ENCODE measurements at regions not wholly inside any gene's neighbourhood (a gene's known extent, or its start where the extent isn't known, plus 50 kb on each side); places are given as distances from the start of the nearest gene placed in this dataset.
"Not testable (repeated sequence)": the region's sequence is repeated elsewhere in the genome, so short reads cannot be mapped to it uniquely, and the experiment has no call there.

DNA sequence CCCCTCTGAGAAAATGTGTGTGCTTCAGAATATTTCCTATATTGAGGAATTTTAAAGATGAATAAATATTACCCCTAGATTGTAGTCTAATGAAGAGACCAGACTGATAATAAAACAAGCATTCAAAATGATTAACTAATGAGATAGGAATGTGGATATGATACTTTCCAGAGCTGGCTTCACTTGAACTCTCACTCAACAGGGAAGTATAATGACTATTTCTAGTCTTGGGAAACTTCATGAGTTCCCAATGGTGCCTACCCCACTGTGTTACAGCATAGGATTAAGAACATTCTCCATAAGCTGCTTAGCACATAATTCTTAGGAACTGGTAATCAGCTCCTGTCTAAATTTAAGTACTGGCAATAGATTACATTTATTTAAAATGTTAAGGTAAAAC, 261.5 kb upstream of the ZNF385D start:
- Mint-ChIP-seq H3K36me3 (ENCODE audit: unreplicated experiment) (no peaks in the 10 kb centered on the region), H3K4me1 (ENCODE audit: unreplicated experiment) (no peaks in the 10 kb centered on the region), H3K27ac (ENCODE audit: unreplicated experiment) (no peak overlapping the region), H3K9me3 (ENCODE audit: unreplicated experiment) (no peaks in the 10 kb centered on the region), H3K27me3 (ENCODE audit: unreplicated experiment) (peaks cover 18% of the 10 kb centered on the region), H3K4me3 (ENCODE audit: unreplicated experiment) (no peak overlapping the region)
- no peak for DNase-seq (ENCODE audit: extremely low spot score, unreplicated experiment)
- TF ChIP-seq, protein P1, sequence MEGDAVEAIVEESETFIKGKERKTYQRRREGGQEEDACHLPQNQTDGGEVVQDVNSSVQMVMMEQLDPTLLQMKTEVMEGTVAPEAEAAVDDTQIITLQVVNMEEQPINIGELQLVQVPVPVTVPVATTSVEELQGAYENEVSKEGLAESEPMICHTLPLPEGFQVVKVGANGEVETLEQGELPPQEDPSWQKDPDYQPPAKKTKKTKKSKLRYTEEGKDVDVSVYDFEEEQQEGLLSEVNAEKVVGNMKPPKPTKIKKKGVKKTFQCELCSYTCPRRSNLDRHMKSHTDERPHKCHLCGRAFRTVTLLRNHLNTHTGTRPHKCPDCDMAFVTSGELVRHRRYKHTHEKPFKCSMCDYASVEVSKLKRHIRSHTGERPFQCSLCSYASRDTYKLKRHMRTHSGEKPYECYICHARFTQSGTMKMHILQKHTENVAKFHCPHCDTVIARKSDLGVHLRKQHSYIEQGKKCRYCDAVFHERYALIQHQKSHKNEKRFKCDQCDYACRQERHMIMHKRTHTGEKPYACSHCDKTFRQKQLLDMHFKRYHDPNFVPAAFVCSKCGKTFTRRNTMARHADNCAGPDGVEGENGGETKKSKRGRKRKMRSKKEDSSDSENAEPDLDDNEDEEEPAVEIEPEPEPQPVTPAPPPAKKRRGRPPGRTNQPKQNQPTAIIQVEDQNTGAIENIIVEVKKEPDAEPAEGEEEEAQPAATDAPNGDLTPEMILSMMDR (IDR thresholded peaks at IDR 0.05) = no peak

DNA sequence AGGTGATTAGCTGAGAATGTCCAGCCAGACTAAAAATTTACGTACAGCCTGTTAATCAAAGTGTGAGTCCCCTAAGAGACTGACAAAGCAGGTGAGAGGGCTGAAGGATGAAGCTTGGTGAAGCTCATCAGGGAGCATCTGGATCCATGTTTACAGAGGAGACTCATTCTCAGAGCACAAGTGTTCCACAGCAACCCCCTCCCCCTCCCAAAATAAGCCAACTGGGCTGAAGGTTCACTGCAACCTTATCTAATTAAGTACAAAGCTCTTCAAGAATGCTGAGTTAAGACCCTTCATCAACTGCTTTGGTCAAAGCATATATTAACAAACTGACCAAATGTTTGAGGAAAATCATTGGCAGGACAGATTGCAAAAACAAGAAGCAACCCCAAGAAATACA, 262.6 kb upstream of the ZNF385D start:
- DNase-seq (ENCODE audit: extremely low spot score, unreplicated experiment) = no peak
- Mint-ChIP-seq H3K27ac (ENCODE audit: unreplicated experiment) (no peak overlapping the region), H3K9me3 (ENCODE audit: unreplicated experiment) (no peaks in the 10 kb centered on the region), H3K36me3 (ENCODE audit: unreplicated experiment) (no peaks in the 10 kb centered on the region), H3K4me3 (ENCODE audit: unreplicated experiment) (no peak overlapping the region), H3K27me3 (ENCODE audit: unreplicated experiment) (peaks cover 20% of the 10 kb centered on the region), H3K4me1 (ENCODE audit: unreplicated experiment) (no peaks in the 10 kb centered on the region)
- TF ChIP-seq, protein P1 (IDR thresholded peaks at IDR 0.05) = no peak

DNA sequence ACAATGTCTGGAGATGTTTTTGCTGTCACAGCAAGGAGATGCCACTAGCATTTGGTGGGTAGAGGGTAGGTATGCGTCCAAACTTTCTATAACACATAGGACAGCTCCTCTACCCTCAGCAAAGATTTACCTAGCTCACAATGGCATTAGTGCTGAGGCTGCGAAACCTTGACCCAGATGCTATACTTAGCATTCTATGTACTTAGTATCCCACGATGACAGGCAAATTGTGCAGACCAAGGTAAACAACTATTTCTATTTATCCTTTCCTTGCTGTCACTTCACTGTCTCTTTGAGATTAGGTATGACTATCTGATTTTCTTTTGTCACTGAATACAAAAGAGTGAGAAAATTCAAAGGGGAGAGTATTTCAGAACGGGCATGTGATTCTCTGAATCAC, 265.2 kb upstream of the ZNF385D start:
- DNase-seq (ENCODE audit: extremely low spot score, unreplicated experiment) = no peak
- peaks cover 18% of the 10 kb centered on the region for H3K27me3 Mint-ChIP-seq (ENCODE audit: unreplicated experiment)
- no peaks in the 10 kb centered on the region for H3K9me3 Mint-ChIP-seq (ENCODE audit: unreplicated experiment)
- H3K4me3 Mint-ChIP-seq (ENCODE audit: unreplicated experiment) = no peak overlapping the region
- TF ChIP-seq, protein P1 (IDR thresholded peaks at IDR 0.05) = no peak
- no peaks in the 10 kb centered on the region for H3K36me3 Mint-ChIP-seq (ENCODE audit: unreplicated experiment)
- no peaks in the 10 kb centered on the region for H3K4me1 Mint-ChIP-seq (ENCODE audit: unreplicated experiment)
- H3K27ac Mint-ChIP-seq (ENCODE audit: unreplicated experiment) = no peak overlapping the region

DNA sequence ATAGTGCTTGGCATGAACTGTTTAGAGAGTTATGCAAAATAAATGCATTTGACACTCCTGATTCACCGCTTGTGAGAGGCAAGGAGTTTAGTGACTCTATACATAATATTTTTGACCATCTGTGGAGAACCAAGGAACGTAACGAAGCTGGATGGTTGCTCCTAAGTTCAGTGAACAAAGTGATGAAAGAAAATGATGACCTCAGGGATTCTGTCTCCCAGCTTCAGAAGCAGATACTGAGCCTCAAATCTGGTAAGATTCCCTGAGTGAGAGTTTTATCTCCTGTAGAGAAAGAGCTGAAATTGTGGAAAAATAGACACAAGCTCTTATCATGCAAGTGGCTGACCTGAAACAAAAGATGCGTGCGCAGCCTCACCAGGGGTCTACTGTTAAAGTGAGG, 273.6 kb upstream of the ZNF385D start:
- not testable (repeated sequence) for H3K36me3 Mint-ChIP-seq (ENCODE audit: unreplicated experiment); H3K4me3 Mint-ChIP-seq (ENCODE audit: unreplicated experiment); H3K27me3 Mint-ChIP-seq (ENCODE audit: unreplicated experiment); H3K27ac Mint-ChIP-seq (ENCODE audit: unreplicated experiment); H3K4me1 Mint-ChIP-seq (ENCODE audit: unreplicated experiment); DNase-seq (ENCODE audit: extremely low spot score, unreplicated experiment); H3K9me3 Mint-ChIP-seq (ENCODE audit: unreplicated experiment)

DNA sequence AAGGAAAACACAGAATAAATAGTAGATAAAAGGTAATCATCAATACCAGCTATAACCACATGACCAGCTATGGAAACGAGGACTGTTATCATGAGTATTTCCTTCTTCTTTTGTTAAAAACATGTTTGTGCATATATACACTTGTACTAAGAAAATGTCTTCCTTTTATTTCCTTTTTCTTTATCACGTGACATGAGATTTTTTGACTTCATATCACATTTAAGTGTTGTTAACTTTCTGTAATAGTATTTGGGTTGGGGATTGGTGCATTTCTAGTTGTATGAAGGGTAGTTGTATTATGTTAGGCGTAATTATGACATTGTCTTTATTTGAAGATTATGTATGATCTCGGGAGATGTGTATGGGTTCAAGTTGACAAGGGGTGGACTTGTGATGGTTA, 278.5 kb upstream of the ZNF385D start:
- H3K27me3 Mint-ChIP-seq (ENCODE audit: unreplicated experiment) = no peaks in the 10 kb centered on the region
- TF ChIP-seq, protein P1 (IDR thresholded peaks at IDR 0.05) = no peak
- no peaks in the 10 kb centered on the region for H3K4me1 Mint-ChIP-seq (ENCODE audit: unreplicated experiment)
- no peak overlapping the region for H3K27ac Mint-ChIP-seq (ENCODE audit: unreplicated experiment)
- H3K9me3 Mint-ChIP-seq (ENCODE audit: unreplicated experiment) = no peaks in the 10 kb centered on the region
- DNase-seq (ENCODE audit: extremely low spot score, unreplicated experiment) = no peak
- no peak overlapping the region for H3K4me3 Mint-ChIP-seq (ENCODE audit: unreplicated experiment)
- no peaks in the 10 kb centered on the region for H3K36me3 Mint-ChIP-seq (ENCODE audit: unreplicated experiment)

DNA sequence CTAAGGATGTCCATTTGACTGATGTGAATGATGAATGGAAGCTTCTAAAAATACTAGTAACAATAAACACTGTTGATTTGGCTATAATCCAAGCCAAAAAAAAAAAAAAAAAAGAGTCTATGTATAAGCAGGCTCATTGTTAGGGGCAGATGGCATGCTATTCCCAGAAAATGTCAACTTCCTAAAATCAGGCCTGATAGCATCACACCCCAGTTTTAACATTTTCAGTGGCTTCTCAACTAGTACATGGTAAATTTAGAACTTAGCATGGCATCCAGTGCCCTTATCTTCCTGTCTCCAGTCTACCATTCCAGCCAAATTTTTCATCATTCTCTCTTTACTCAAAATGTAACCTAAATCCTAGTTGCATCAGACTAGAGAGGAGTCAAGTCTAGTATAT, 288.2 kb upstream of the ZNF385D start:
- no peak for DNase-seq (ENCODE audit: extremely low spot score, unreplicated experiment)
- Mint-ChIP-seq H3K4me1 (ENCODE audit: unreplicated experiment) (no peaks in the 10 kb centered on the region), H3K9me3 (ENCODE audit: unreplicated experiment) (no peaks in the 10 kb centered on the region), H3K27ac (ENCODE audit: unreplicated experiment) (no peak overlapping the region), H3K4me3 (ENCODE audit: unreplicated experiment) (no peak overlapping the region), H3K36me3 (ENCODE audit: unreplicated experiment) (no peaks in the 10 kb centered on the region), H3K27me3 (ENCODE audit: unreplicated experiment) (peaks cover 13% of the 10 kb centered on the region)
- TF ChIP-seq, protein P1 (IDR thresholded peaks at IDR 0.05) = no peak
